ENCODE measurements at regions not wholly inside any gene's neighbourhood (a gene's known extent, or its start where the extent isn't known, plus 50 kb on each side); places are given as distances from the start of the nearest gene placed in this dataset.

GRCh38 chr7:83708531-83708930 lies 59.6 kb upstream of the SEMA3E start:
- Histone ChIP-seq H3K23me2 (ENCODE audit: low read depth, low read length) (no peaks in the 10 kb centered on the region), H3K4me2 (ENCODE audit: insufficient read depth in 1 of 2, low read depth in 2 of 2, low read length in 2 of 2) (no peak overlapping the region)

More at GRCh38 chr7:83708531-83708930, 59.6 kb upstream of the SEMA3E start:
- no peak overlapping the region for H2BK120ac ChIP-seq (replicated peaks; ENCODE audit: low read depth, low read length)
- no peak overlapping the region for H3K14ac ChIP-seq (ENCODE audit: insufficient read length)
- no peak overlapping the region for H4K8ac ChIP-seq (ENCODE audit: extremely low read depth, insufficient read depth, low read length)
- H4K5ac ChIP-seq (ENCODE audit: insufficient read length, low read depth, low read length): no peak overlapping the region
- TF ChIP-seq TBP (IDR thresholded peaks at IDR 0.05; ENCODE audit: low read depth, low read length): no peak
- no peaks in the 10 kb centered on the region for H3K79me2 ChIP-seq (ENCODE audit: control insufficient read depth in 1 of 2, insufficient read depth in 2 of 2, low read length in 2 of 2)
- POLR2A ChIA-PET (ENCODE audit: partially characterized antibody): no interaction called here
- no peak overlapping the region for H3K9ac ChIP-seq (replicated peaks in 1 of 4; ENCODE audit: extremely low read depth in 1 of 4, low read depth in 3 of 4, low read length in 3 of 4)
- H3K4me1 ChIP-seq (replicated peaks in 1 of 4; ENCODE audit: control insufficient read depth in 3 of 4, insufficient read depth in 4 of 4, low read length in 3 of 4): peaks cover 0 to 5% (median 0%) of the 10 kb centered on the region in 4 experiments; a peak in 3 of 7 replicates
- H3K56ac ChIP-seq (replicated peaks; ENCODE audit: insufficient read length, low read depth, low read length): no peak overlapping the region
- no peak overlapping the region for H3K27ac ChIP-seq (ENCODE audit: low read depth, low read length)
- no peaks in the 10 kb centered on the region; a peak in 1 of 4 replicates for H3K9me3 ChIP-seq (ENCODE audit: insufficient read depth in 2 of 2, low read depth in 1 of 2, low read length in 1 of 2)
- CTCF ChIA-PET (ENCODE audit: partially characterized antibody): interaction anchor here (1.5 kb wide), 1 partner anchor 10 kb away, joined by 4 read pairs; no protein-coding TSS in a partner anchor
- H3K36me3 ChIP-seq (ENCODE audit: control insufficient read depth in 2 of 4, insufficient read depth in 4 of 4, low read length in 3 of 4): no peaks in the 10 kb centered on the region
- no peak overlapping the region for H2BK5ac ChIP-seq (ENCODE audit: low read depth, low read length)
- H4K20me1 ChIP-seq (replicated peaks in 1 of 2; ENCODE audit: control insufficient read depth in 1 of 2, insufficient read depth in 2 of 2, low read length in 2 of 2): no peaks in the 10 kb centered on the region
- H3K4me3 ChIP-seq (ENCODE audit: extremely low read depth in 1 of 4, insufficient read depth in 2 of 4, low read depth in 3 of 4, low read length in 4 of 4): no peak overlapping the region
- no peak overlapping the region for H2AK5ac ChIP-seq (ENCODE audit: low read depth, low read length)
- no peak overlapping the region for H3K23ac ChIP-seq (ENCODE audit: insufficient read length)
- no peak overlapping the region for H2BK15ac ChIP-seq (ENCODE audit: low read length)
- no peak for FAIRE-seq
- H2AFZ ChIP-seq (ENCODE audit: low read length): no peak overlapping the region
- no peak overlapping the region for H3K4ac ChIP-seq (replicated peaks; ENCODE audit: insufficient read length, low read depth, low read length)
- no peak overlapping the region for H3K18ac ChIP-seq (ENCODE audit: extremely low read depth, low read length)
- no peaks in the 10 kb centered on the region for H3K79me1 ChIP-seq (ENCODE audit: low read depth, low read length)
- no peak for DNase-seq (ENCODE audit: low read depth in 1 of 2, low spot score in 2 of 2)
- H4K91ac ChIP-seq (replicated peaks; ENCODE audit: insufficient read length, low read length): no peak overlapping the region
- no peaks in the 10 kb centered on the region for H3K27me3 ChIP-seq (replicated peaks in 1 of 4; ENCODE audit: control insufficient read depth in 3 of 4, extremely low read depth in 1 of 4, insufficient read depth in 3 of 4, low read length in 3 of 4)
- no peak overlapping the region for H2BK12ac ChIP-seq (ENCODE audit: low read depth, low read length)
- no peak overlapping the region for H2BK20ac ChIP-seq (ENCODE audit: low read length)
- WGBS, 2 experiments (ENCODE audit: extremely low coverage in 1 of 2, insufficient coverage in 1 of 2, insufficient read length in 1 of 2, insufficient replicate concordance in 2 of 2, low coverage in 1 of 2, low lambda C conversion rate in 2 of 2, missing lambda C conversion rate in 1 of 2): 94% methylated on average over 3 of the region's 3 CpGs; no CpG with 5 or more reads in 1 of the 2 experiments

All from H1 (cell line).